K562 (cell line): ENCODE measurements at regions not wholly inside any gene's neighbourhood (a gene's known extent, or its start where the extent isn't known, plus 50 kb on each side); places are given as distances from the start of the nearest gene placed in this dataset.

Source experiments
- ATAC-seq: fragments of 200-7000 bp; cut with Tn5 transposase; 3 replicates; pipeline ENCODE4 v1.9.1; 2020; ENCODE audit warnings: moderate library complexity
- BruUV-seq: library from RNA; stranded (reverse); fragments of 400-500 nt; replicated peaks from 2 replicates; lab custom pipeline; 2021; lab: Mats Ljungman, UMichigan
- CTCF ChIA-PET: fragments of 300-600 bp; formaldehyde crosslinking; extraction: SDS; loops from one replicate; lab custom pipeline; 2021; ENCODE audit warnings: low intra/inter-chr PET ratio; lab: Yijun Ruan, JAX
- POLR2A ChIA-PET: fragments of 300-600, 350-650 bp; sonication (Branson Sonifier 250); formaldehyde crosslinking; extraction: SDS; loops from one replicate; lab custom pipeline; 2021; ENCODE audit warnings: antibody characterized with exemption, inconsistent platforms; lab: Yijun Ruan, JAX
- DNase-seq, 4 experiments: peaks; one replicate each; pipeline versions ENCODE4 v3.0.0 to v3.0.0-alpha.2; 2011 to 2018; ENCODE audit warnings: low spot score in 3 of 4, mixed read lengths in 3 of 4; ENCODE audit errors: extremely low read depth in 1 of 4
- FAIRE-seq: peaks from 2 replicates; lab custom pipeline; 2011; peaks lifted over from hg19 to GRCh38; lab: Jason Lieb, UNC
- H2AFZ ChIP-seq: 2 replicates; pipeline ENCODE4 v1.6.0; 2011; ENCODE audit warnings: low read depth, low read length, control low read depth, inconsistent platforms
- H3K27ac ChIP-seq: fragments of 200-600 bp; 3 replicates; pipeline ENCODE4 v1.8.0; 2011; ENCODE audit warnings: low read depth, mild to moderate bottlenecking, control low read depth, inconsistent platforms, low read length, moderate library complexity, mixed read lengths; ENCODE audit errors: extremely low read depth
- H3K27me3 ChIP-seq, 2 experiments: fragments of 300-600 bp in 1 of 2; 2 replicates in 1 of 2; 3 replicates in 1 of 2; pipeline versions ENCODE4 v1.6.0 to v1.8.0; 2011; ENCODE audit warnings: inconsistent platforms in 2 of 2, low read length in 2 of 2, mild to moderate bottlenecking in 1 of 2, mixed read lengths in 1 of 2, moderate library complexity in 1 of 2; ENCODE audit not compliant: control insufficient read depth in 2 of 2, insufficient read depth in 2 of 2
- H3K36me3 ChIP-seq: fragments of 300-600 bp; 3 replicates; pipeline ENCODE4 v1.8.0; 2011; ENCODE audit warnings: mild to moderate bottlenecking, low read length, inconsistent platforms; ENCODE audit not compliant: control insufficient read depth, insufficient read depth
- H3K4me1 ChIP-seq, 2 experiments: fragments of 200-600 bp in 1 of 2; replicated peaks in 1 of 2; 2 replicates in 1 of 2; 3 replicates in 1 of 2; pipeline versions ENCODE4 v1.5.1 to v1.8.0; 2011; ENCODE audit warnings: inconsistent platforms in 2 of 2, low read length in 2 of 2, mild to moderate bottlenecking in 1 of 2, mixed read lengths in 1 of 2, moderate library complexity in 1 of 2; ENCODE audit not compliant: control insufficient read depth in 2 of 2, insufficient read depth in 2 of 2
- H3K4me2 ChIP-seq: 2 replicates; pipeline ENCODE4 v1.6.1; 2011; ENCODE audit warnings: low read length, control low read depth, inconsistent platforms, mixed read lengths; ENCODE audit not compliant: insufficient read depth
- H3K4me3 ChIP-seq: fragments of 200-600 bp; sonication (generic), shearing (Covaris generic); 2 replicates; pipeline ENCODE4 v1.5.1; 2016; ENCODE audit warnings: control low read depth, inconsistent platforms
- H3K79me2 ChIP-seq: fragments of 200-600 bp; 3 replicates; pipeline ENCODE4 v1.8.0; 2011; ENCODE audit warnings: low read length, inconsistent platforms; ENCODE audit not compliant: control insufficient read depth, insufficient read depth
- H3K9ac ChIP-seq, 2 experiments: 2 replicates each; pipeline versions ENCODE4 v1.6.0 to v1.6.1; 2011; ENCODE audit warnings: low read depth in 2 of 2, low read length in 2 of 2, control low read depth in 1 of 2, inconsistent platforms in 1 of 2, mild to moderate bottlenecking in 1 of 2, mixed read lengths in 1 of 2; ENCODE audit not compliant: insufficient read depth in 1 of 2
- H3K9me1 ChIP-seq: one replicate; pipeline ENCODE4 v1.6.0; 2011; ENCODE audit warnings: inconsistent platforms, mild to moderate bottlenecking, low read length, moderate library complexity; ENCODE audit not compliant: control insufficient read depth, insufficient read depth
- H3K9me3 ChIP-seq: replicated peaks from 2 replicates; pipeline ENCODE4 v1.5.1; 2011; ENCODE audit warnings: low read depth, low read length, inconsistent platforms; ENCODE audit not compliant: control insufficient read depth, insufficient read depth
- H4K20me1 ChIP-seq: replicated peaks from 2 replicates; pipeline ENCODE4 v1.6.1; 2011; ENCODE audit warnings: low read length, inconsistent platforms, mixed read lengths; ENCODE audit not compliant: control insufficient read depth, insufficient read depth
- NCOA2 ChIP-seq, 2 experiments: fragments of 450-650 bp; IDR thresholded peaks; 2 replicates each; pipeline ENCODE4 v1.6.1; 2018; ENCODE audit warnings: mild to moderate bottlenecking in 2 of 2, moderate library complexity in 1 of 2; ENCODE audit not compliant: partially characterized antibody in 2 of 2
- SMAD1 ChIP-seq: fragments of 150-350 bp; IDR thresholded peaks from 2 replicates; pipeline ENCODE4 v1.6.1; 2014; ENCODE audit warnings: low read length, low read depth; ENCODE audit not compliant: partially characterized antibody
- ZNF12 ChIP-seq: sonication (generic); formaldehyde crosslinking; IDR thresholded peaks from 2 replicates; pipeline ENCODE4 v1.4.0; 2020; ENCODE audit warnings: mild to moderate bottlenecking, missing genetic modification reagents
- WGBS: fragments of 100-300 bp; shearing (Covaris generic); methylation state at CpG from one replicate; pipeline ENCODE4 v1.1.6; 2016; ENCODE audit warnings: low coverage, mixed read lengths; ENCODE audit not compliant: insufficient coverage; ENCODE audit errors: missing lambda C conversion rate; 5-methylcytosine and 5-hydroxymethylcytosine counted together
- in situ Hi-C: fragments of 300-500 bp; cut with MboI; formaldehyde crosslinking; loops from 4 replicates; pipeline ENCODE4 v1.15.0; 2018; ENCODE audit warnings: inconsistent platforms, mixed read lengths
- intact Hi-C: fragments of 100-400 bp; cut with micrococcal nuclease; formaldehyde crosslinking; loops from 2 replicates; pipeline ENCODE4 v1.14.2; 2022
- TF ChIP-seq, protein P1 (sequence below): fragments of 450-650 bp; IDR thresholded peaks from 2 replicates; pipeline ENCODE4 v1.6.1; 2018; ENCODE audit warnings: mild to moderate bottlenecking, low read depth; ENCODE audit not compliant: partially characterized antibody
- TF ChIP-seq, protein P2 (sequence below): fragments of 150-350 bp; conservative IDR thresholded peaks from 2 replicates; pipeline ENCODE4 v1.6.1; 2014; ENCODE audit warnings: low read length

DNA sequence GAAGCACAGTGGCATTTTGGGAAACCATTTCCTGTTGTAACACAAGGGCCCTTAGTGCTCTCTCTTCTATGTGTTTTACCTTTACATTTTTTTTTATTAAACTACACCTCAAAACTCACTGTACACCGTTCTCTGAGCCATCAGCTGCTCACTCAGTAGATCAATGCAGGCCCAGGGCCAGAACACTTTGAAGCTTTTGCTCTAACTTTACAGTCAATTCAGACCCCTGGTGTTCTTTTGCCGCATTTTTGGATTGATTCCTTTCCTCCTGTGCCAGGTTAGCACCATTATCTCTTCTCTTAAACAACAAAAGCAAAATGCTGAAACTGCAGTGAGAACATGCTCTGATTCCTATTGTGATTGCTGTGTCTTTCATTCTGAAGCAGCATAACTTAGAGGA is 269.8 kb upstream of the RGMB start:
- H3K79me2 ChIP-seq = no peaks in the 10 kb centered on the region
- no peaks in the 10 kb centered on the region for H3K9me3 ChIP-seq
- H3K4me1 ChIP-seq = no peaks in the 10 kb centered on the region
- ATAC-seq (no peak), FAIRE-seq (no peak), DNase-seq (no peak)
- in situ Hi-C loops (no loop called here), intact Hi-C loops (no loop called here)
- TF ChIP-seq ZNF12 (CRISPR knock-in tag) = no peak
- TF ChIP-seq SMAD1 = no peak
- TF ChIP-seq, protein P1, sequence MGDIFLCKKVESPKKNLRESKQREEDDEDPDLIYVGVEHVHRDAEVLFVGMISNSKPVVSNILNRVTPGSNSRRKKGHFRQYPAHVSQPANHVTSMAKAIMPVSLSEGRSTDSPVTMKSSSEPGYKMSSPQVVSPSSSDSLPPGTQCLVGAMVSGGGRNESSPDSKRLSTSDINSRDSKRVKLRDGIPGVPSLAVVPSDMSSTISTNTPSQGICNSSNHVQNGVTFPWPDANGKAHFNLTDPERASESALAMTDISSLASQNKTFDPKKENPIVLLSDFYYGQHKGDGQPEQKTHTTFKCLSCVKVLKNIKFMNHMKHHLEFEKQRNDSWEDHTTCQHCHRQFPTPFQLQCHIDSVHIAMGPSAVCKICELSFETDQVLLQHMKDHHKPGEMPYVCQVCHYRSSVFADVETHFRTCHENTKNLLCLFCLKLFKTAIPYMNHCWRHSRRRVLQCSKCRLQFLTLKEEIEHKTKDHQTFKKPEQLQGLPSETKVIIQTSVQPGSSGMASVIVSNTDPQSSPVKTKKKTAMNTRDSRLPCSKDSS = no peak
- TF ChIP-seq NCOA2 (IDR thresholded peaks at IDR 0.05; ENCODE audit: partially characterized antibody in 2 of 2) = no peak
- TF ChIP-seq, protein P2, sequence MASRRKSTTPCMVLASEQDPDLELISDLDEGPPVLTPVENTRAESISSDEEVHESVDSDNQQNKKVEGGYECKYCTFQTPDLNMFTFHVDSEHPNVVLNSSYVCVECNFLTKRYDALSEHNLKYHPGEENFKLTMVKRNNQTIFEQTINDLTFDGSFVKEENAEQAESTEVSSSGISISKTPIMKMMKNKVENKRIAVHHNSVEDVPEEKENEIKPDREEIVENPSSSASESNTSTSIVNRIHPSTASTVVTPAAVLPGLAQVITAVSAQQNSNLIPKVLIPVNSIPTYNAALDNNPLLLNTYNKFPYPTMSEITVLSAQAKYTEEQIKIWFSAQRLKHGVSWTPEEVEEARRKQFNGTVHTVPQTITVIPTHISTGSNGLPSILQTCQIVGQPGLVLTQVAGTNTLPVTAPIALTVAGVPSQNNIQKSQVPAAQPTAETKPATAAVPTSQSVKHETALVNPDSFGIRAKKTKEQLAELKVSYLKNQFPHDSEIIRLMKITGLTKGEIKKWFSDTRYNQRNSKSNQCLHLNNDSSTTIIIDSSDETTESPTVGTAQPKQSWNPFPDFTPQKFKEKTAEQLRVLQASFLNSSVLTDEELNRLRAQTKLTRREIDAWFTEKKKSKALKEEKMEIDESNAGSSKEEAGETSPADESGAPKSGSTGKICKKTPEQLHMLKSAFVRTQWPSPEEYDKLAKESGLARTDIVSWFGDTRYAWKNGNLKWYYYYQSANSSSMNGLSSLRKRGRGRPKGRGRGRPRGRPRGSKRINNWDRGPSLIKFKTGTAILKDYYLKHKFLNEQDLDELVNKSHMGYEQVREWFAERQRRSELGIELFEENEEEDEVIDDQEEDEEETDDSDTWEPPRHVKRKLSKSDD = no peak
- H3K27ac ChIP-seq = no peak overlapping the region
- H3K9ac ChIP-seq = no peak overlapping the region
- no peak overlapping the region for H3K4me3 ChIP-seq
- H3K4me2 ChIP-seq = no peak overlapping the region
- CTCF ChIA-PET = no interaction called here
- H3K36me3 ChIP-seq = no peaks in the 10 kb centered on the region
- H3K9me1 ChIP-seq = no peaks in the 10 kb centered on the region
- WGBS = 0% methylated on average over 2 of the region's 2 CpGs
- no peaks in the 10 kb centered on the region for H4K20me1 ChIP-seq
- no TSS peak for BruUV-seq
- H3K27me3 ChIP-seq = no peaks in the 10 kb centered on the region
- no peak overlapping the region for H2AFZ ChIP-seq
- POLR2A ChIA-PET = no interaction called here
